ENCODE measurements at regions not wholly inside any gene's neighbourhood (a gene's known extent, or its start where the extent isn't known, plus 50 kb on each side); places are given as distances from the start of the nearest gene placed in this dataset.

DNA sequence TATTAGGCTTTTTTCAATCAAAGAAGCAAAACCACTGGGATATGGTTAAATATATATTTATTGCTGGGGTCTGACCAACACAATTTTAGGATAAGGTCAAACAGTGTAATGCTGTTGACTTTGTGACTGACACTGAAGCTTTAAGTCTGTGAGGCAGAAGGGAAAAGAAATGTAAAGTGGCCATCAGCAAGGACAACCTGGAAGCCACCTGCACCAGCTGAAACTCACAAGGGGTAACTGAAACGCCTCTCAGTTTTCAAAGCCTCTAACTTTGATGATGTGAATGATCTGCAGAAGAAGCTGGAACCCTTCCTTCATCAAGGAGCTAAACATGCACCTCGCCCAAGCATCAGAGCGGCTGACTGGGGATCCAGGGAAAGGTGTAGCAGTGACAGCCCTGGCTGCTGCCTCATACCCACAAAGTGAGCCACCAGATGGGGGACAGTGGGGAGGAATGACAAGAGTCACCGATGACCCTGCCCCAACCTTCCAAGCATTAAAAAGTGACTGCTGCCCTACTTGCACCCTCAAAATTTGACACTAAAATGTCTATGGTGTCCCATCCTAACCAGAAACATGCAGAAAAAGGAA is 284.9 kb upstream of the CNTNAP2 start:
- Mint-ChIP-seq H3K9me3 (peaks cover 0 to 3% (median 0%) of the 10 kb centered on the region in 7 donors), H3K4me3 (no peak overlapping the region), H3K27me3 (ENCODE audit: low read depth in 3 of 3) (peaks cover 0 to 4% (median 0%) of the 10 kb centered on the region in 3 donors), H3K27ac (no peak overlapping the region), H3K4me1 (no peaks in the 10 kb centered on the region), H3K36me3 (no peaks in the 10 kb centered on the region)
- WGBS (ENCODE audit: insufficient coverage) = 100% methylated on average over 2 of the region's 4 CpGs
- H3K4me1 ChIP-seq (ENCODE audit: control insufficient read depth in 1 of 2, insufficient read depth in 2 of 2, low read length in 2 of 2) = no peaks in the 10 kb centered on the region
- H3K9ac ChIP-seq (ENCODE audit: insufficient read depth, low read length, poor library complexity, severe bottlenecking) = no peak overlapping the region
- no peak overlapping the region for H3K4me2 ChIP-seq (replicated peaks; ENCODE audit: extremely low read depth, low read length, poor library complexity, severe bottlenecking)
- H3K4me3 ChIP-seq (replicated peaks in 1 of 3; ENCODE audit: low read depth in 2 of 3, low read length in 3 of 3) = no peak overlapping the region
- peaks cover 0 to 6% of the 10 kb centered on the region in 2 donors for H3K9me3 ChIP-seq (replicated peaks in 1 of 2; ENCODE audit: control insufficient read depth in 1 of 2, insufficient read depth in 1 of 2, low read length in 2 of 2)
- no peak overlapping the region for H2AFZ ChIP-seq (ENCODE audit: insufficient read depth, low read depth, low read length, poor library complexity, severe bottlenecking)
- H3K27ac ChIP-seq (ENCODE audit: low read depth in 1 of 2, low read length in 2 of 2) = no peak overlapping the region
- H3K36me3 ChIP-seq (replicated peaks in 1 of 2; ENCODE audit: control insufficient read depth in 1 of 2, insufficient read depth in 2 of 2, low read length in 2 of 2) = no peaks in the 10 kb centered on the region
- H3K27me3 ChIP-seq (ENCODE audit: control insufficient read depth in 2 of 2, insufficient read depth in 2 of 2, low read length in 2 of 2) = no peaks in the 10 kb centered on the region
- no peaks in the 10 kb centered on the region for H4K20me1 ChIP-seq (ENCODE audit: insufficient read depth, low read length)
- TF ChIP-seq, protein P1, sequence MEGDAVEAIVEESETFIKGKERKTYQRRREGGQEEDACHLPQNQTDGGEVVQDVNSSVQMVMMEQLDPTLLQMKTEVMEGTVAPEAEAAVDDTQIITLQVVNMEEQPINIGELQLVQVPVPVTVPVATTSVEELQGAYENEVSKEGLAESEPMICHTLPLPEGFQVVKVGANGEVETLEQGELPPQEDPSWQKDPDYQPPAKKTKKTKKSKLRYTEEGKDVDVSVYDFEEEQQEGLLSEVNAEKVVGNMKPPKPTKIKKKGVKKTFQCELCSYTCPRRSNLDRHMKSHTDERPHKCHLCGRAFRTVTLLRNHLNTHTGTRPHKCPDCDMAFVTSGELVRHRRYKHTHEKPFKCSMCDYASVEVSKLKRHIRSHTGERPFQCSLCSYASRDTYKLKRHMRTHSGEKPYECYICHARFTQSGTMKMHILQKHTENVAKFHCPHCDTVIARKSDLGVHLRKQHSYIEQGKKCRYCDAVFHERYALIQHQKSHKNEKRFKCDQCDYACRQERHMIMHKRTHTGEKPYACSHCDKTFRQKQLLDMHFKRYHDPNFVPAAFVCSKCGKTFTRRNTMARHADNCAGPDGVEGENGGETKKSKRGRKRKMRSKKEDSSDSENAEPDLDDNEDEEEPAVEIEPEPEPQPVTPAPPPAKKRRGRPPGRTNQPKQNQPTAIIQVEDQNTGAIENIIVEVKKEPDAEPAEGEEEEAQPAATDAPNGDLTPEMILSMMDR (IDR thresholded peaks at IDR 0.05) = no peak
- intact Hi-C loops (cut with micrococcal nuclease) = no loop called here
- no peaks in the 10 kb centered on the region for H3K79me2 ChIP-seq (ENCODE audit: insufficient read depth, low read length)
- no peak for DNase-seq

DNA sequence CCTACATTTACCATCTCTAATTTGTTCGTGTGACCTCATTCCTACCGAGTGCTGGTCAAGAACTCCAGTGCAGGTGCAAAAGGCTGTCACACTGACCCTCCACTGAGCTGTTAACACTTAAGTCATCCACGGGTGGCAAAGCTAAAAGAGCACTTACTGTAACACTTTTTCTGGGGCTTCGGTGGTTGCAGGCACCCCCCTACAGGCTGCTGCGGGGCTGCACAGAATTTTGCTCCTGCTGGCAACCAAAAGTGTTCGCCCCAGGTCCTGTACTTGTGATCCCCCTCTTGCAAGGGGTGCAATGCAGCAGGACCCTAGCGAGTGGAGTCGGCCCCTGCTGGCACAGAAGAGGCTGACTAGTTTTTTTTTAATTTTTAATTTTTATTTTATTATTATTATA is 298.9 kb upstream of the CNTNAP2 start:
- no peak overlapping the region for H2AFZ ChIP-seq (ENCODE audit: insufficient read depth, low read depth, low read length, poor library complexity, severe bottlenecking)
- DNase-seq = no peak
- H3K36me3 ChIP-seq (replicated peaks in 1 of 2; ENCODE audit: control insufficient read depth in 1 of 2, insufficient read depth in 2 of 2, low read length in 2 of 2) = no peaks in the 10 kb centered on the region
- no peaks in the 10 kb centered on the region for H3K27me3 Mint-ChIP-seq (ENCODE audit: low read depth in 3 of 3)
- no peak overlapping the region for H3K4me3 Mint-ChIP-seq
- peaks cover 2 to 9% (median 6%) of the 10 kb centered on the region in 7 donors for H3K9me3 Mint-ChIP-seq
- no peak overlapping the region for H3K4me3 ChIP-seq (replicated peaks in 1 of 3; ENCODE audit: low read depth in 2 of 3, low read length in 3 of 3)
- no peak overlapping the region for H3K4me2 ChIP-seq (replicated peaks; ENCODE audit: extremely low read depth, low read length, poor library complexity, severe bottlenecking)
- TF ChIP-seq, protein P1 (IDR thresholded peaks at IDR 0.05) = no peak
- intact Hi-C loops (cut with micrococcal nuclease) = no loop called here
- H3K79me2 ChIP-seq (ENCODE audit: insufficient read depth, low read length) = no peaks in the 10 kb centered on the region
- no peaks in the 10 kb centered on the region for H3K27me3 ChIP-seq (ENCODE audit: control insufficient read depth in 2 of 2, insufficient read depth in 2 of 2, low read length in 2 of 2)
- no peaks in the 10 kb centered on the region for H4K20me1 ChIP-seq (ENCODE audit: insufficient read depth, low read length)
- H3K4me1 Mint-ChIP-seq = no peaks in the 10 kb centered on the region
- WGBS (ENCODE audit: insufficient coverage) = 81% methylated on average over 3 of the region's 8 CpGs
- no peaks in the 10 kb centered on the region for H3K36me3 Mint-ChIP-seq
- H3K27ac Mint-ChIP-seq = no peak overlapping the region
- no peak overlapping the region for H3K27ac ChIP-seq (ENCODE audit: low read depth in 1 of 2, low read length in 2 of 2)
- no peak overlapping the region for H3K9ac ChIP-seq (ENCODE audit: insufficient read depth, low read length, poor library complexity, severe bottlenecking)
- H3K9me3 ChIP-seq (replicated peaks in 1 of 2; ENCODE audit: control insufficient read depth in 1 of 2, insufficient read depth in 1 of 2, low read length in 2 of 2) = peaks cover 8 to 12% of the 10 kb centered on the region in 2 donors
- no peaks in the 10 kb centered on the region for H3K4me1 ChIP-seq (ENCODE audit: control insufficient read depth in 1 of 2, insufficient read depth in 2 of 2, low read length in 2 of 2)
